ENCODE measurements at regions not wholly inside any gene's neighbourhood (a gene's known extent, or its start where the extent isn't known, plus 50 kb on each side); places are given as distances from the start of the nearest gene placed in this dataset.

DNA sequence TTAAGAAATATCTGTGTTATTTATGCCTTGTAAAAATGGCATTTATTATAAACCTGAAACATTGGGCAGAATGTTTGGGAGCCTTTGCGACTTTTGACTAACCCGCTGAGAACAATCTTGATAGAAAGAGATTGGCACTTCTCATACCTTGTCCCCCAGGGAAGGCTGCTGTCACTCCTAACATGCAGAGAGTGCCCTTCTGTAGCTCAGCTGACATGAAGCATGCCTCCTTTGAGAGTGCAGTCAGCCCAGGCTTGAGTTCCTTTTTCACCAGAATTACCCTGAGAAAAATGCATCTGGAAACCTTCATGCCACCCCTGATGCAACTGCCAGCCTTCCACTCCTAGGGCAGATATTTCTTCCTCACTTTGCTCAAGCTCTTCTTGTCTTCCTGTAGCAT, 569.2 kb upstream of the ARPP21 start:
- Histone ChIP-seq H3K4me3 (ENCODE audit: low read depth, low read length) (no peak overlapping the region), H3K9me3 (ENCODE audit: control insufficient read depth in 2 of 2, low read length in 2 of 2) (no peaks in the 10 kb centered on the region), H3K27ac (ENCODE audit: insufficient read depth, low read length, poor library complexity, severe bottlenecking) (no peak overlapping the region), H3K27me3 (ENCODE audit: control insufficient read depth, insufficient read depth, low read length) (no peaks in the 10 kb centered on the region), H3K4me1 (ENCODE audit: control insufficient read depth, insufficient read depth, low read length, poor library complexity, severe bottlenecking) (no peaks in the 10 kb centered on the region), H3K36me3 (ENCODE audit: control insufficient read depth, insufficient read depth, low read length) (no peaks in the 10 kb centered on the region)
- no peak overlapping the region for H3K27ac Mint-ChIP-seq
- peaks cover 0 to 9% (median 4%) of the 10 kb centered on the region in 7 donors for H3K9me3 Mint-ChIP-seq
- no peaks in the 10 kb centered on the region for H3K36me3 Mint-ChIP-seq
- H3K27me3 Mint-ChIP-seq = no peaks in the 10 kb centered on the region
- no peak for ATAC-seq (ENCODE audit: low read depth in 2 of 2)
- DNase-seq = no peak
- no peak overlapping the region for H3K4me3 Mint-ChIP-seq
- H3K4me1 Mint-ChIP-seq = no peaks in the 10 kb centered on the region

DNA sequence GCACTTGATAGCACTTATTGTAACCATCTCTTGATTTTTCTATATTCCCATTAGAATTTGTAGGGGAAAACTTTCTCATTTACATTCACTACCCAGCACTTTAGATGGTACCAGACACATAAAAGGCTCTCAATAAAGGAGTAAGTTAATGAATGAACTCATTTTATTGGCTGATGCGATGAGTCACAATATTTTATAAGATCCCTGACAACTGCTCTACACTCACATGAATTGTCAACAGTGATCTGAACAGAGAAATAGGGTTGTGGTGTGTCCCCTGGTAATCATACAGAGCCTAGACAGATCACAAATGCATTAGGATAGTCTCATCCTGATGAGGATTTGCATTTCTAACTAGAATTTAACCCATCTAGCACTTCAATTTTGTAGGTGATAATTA, 567.6 kb upstream of the ARPP21 start:
- DNase-seq (no peak), ATAC-seq (ENCODE audit: low read depth in 2 of 2) (no peak)
- Mint-ChIP-seq H3K9me3 (peaks cover 0 to 9% (median 3%) of the 10 kb centered on the region in 7 donors), H3K27ac (no peak overlapping the region), H3K36me3 (no peaks in the 10 kb centered on the region), H3K4me1 (no peaks in the 10 kb centered on the region), H3K27me3 (no peaks in the 10 kb centered on the region), H3K4me3 (no peak overlapping the region)
- Histone ChIP-seq H3K27me3 (ENCODE audit: control insufficient read depth, insufficient read depth, low read length) (no peaks in the 10 kb centered on the region), H3K4me1 (ENCODE audit: control insufficient read depth, insufficient read depth, low read length, poor library complexity, severe bottlenecking) (no peaks in the 10 kb centered on the region), H3K27ac (ENCODE audit: insufficient read depth, low read length, poor library complexity, severe bottlenecking) (no peak overlapping the region), H3K36me3 (ENCODE audit: control insufficient read depth, insufficient read depth, low read length) (no peaks in the 10 kb centered on the region), H3K9me3 (ENCODE audit: control insufficient read depth in 2 of 2, low read length in 2 of 2) (no peaks in the 10 kb centered on the region), H3K4me3 (ENCODE audit: low read depth, low read length) (no peak overlapping the region)

DNA sequence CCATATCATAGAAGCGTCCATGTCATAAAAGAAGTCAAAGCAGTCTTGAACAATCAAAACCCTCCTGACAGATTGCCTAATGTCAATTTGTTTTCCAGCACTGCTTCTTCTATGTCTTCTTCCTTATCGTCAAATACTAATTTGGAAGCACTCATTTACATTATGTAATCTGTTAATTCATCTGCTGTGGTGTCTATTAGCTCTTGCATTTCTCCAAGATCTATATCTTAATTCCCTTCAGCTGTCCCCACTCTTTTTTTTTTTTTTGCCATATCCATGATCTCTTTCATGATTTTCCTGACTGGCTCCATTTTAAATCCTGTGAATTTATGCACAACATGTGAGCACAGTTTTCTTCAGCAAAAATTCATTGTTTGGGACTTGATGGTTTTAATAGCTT, 560.5 kb upstream of the ARPP21 start:
- Histone ChIP-seq H3K27me3 (ENCODE audit: control insufficient read depth, insufficient read depth, low read length) (no peaks in the 10 kb centered on the region), H3K9me3 (ENCODE audit: control insufficient read depth in 2 of 2, low read length in 2 of 2) (no peaks in the 10 kb centered on the region), H3K4me3 (ENCODE audit: low read depth, low read length) (no peak overlapping the region), H3K36me3 (ENCODE audit: control insufficient read depth, insufficient read depth, low read length) (no peaks in the 10 kb centered on the region), H3K27ac (ENCODE audit: insufficient read depth, low read length, poor library complexity, severe bottlenecking) (no peak overlapping the region), H3K4me1 (ENCODE audit: control insufficient read depth, insufficient read depth, low read length, poor library complexity, severe bottlenecking) (no peaks in the 10 kb centered on the region)
- Mint-ChIP-seq H3K4me1 (no peaks in the 10 kb centered on the region), H3K4me3 (no peak overlapping the region), H3K9me3 (peaks cover 0 to 10% (median 2%) of the 10 kb centered on the region in 7 donors), H3K36me3 (no peaks in the 10 kb centered on the region), H3K27me3 (no peaks in the 10 kb centered on the region), H3K27ac (no peak overlapping the region)
- no peak for ATAC-seq (ENCODE audit: low read depth in 2 of 2)
- DNase-seq = no peak

DNA sequence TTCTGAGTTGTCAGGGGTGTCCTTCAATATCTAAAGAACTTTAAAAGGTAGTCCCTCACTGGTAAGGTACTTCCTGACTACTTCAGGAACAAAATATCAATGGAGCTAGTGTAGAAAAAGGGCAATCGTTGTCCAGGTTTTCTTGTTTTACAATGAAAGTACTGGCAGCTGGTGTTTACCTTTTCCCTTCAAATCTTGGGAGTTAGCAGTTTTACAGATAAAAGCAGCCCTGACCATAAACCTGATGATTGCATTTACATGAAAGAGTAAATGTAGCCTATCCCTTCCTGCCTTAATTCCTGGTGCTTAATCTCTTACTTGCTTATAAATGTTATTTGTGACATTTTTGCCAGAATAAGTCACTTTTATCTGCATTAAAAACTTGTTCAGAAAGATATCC, 559.9 kb upstream of the ARPP21 start:
- H3K4me1 Mint-ChIP-seq = no peaks in the 10 kb centered on the region
- Histone ChIP-seq H3K4me1 (ENCODE audit: control insufficient read depth, insufficient read depth, low read length, poor library complexity, severe bottlenecking) (no peaks in the 10 kb centered on the region), H3K27ac (ENCODE audit: insufficient read depth, low read length, poor library complexity, severe bottlenecking) (no peak overlapping the region), H3K27me3 (ENCODE audit: control insufficient read depth, insufficient read depth, low read length) (no peaks in the 10 kb centered on the region), H3K9me3 (ENCODE audit: control insufficient read depth in 2 of 2, low read length in 2 of 2) (no peaks in the 10 kb centered on the region), H3K36me3 (ENCODE audit: control insufficient read depth, insufficient read depth, low read length) (no peaks in the 10 kb centered on the region), H3K4me3 (ENCODE audit: low read depth, low read length) (no peak overlapping the region)
- H3K9me3 Mint-ChIP-seq = peaks cover 0 to 10% (median 2%) of the 10 kb centered on the region in 7 donors
- H3K27ac Mint-ChIP-seq = no peak overlapping the region
- no peak overlapping the region for H3K4me3 Mint-ChIP-seq
- DNase-seq (no peak), ATAC-seq (ENCODE audit: low read depth in 2 of 2) (no peak)
- no peaks in the 10 kb centered on the region for H3K27me3 Mint-ChIP-seq
- no peaks in the 10 kb centered on the region for H3K36me3 Mint-ChIP-seq

DNA sequence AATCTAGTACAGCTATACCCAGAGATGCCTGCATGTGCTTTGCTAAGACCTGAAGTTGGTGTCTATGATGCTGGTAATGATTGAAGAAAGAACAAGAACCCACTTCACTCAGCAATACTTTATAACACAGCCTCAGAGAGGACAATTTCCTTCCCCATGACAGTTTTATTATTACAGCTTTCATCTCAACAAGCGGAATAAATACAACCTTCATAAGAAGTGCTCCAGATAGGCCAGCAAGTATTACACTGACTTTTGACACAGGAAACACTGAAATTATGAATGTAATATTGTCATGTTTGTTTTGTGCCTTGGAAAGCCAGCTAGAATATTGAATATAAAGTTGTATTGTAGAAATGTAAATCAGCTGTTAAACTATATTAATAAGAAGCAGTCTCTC, 557.4 kb upstream of the ARPP21 start:
- H3K9me3 Mint-ChIP-seq = peaks cover 0 to 19% (median 4%) of the 10 kb centered on the region in 7 donors
- no peaks in the 10 kb centered on the region for H3K4me1 ChIP-seq (ENCODE audit: control insufficient read depth, insufficient read depth, low read length, poor library complexity, severe bottlenecking)
- H3K27ac Mint-ChIP-seq = no peak overlapping the region
- H3K4me3 Mint-ChIP-seq = no peak overlapping the region
- H3K36me3 ChIP-seq (ENCODE audit: control insufficient read depth, insufficient read depth, low read length) = no peaks in the 10 kb centered on the region
- no peaks in the 10 kb centered on the region for H3K9me3 ChIP-seq (ENCODE audit: control insufficient read depth in 2 of 2, low read length in 2 of 2)
- no peak for DNase-seq
- H3K27me3 ChIP-seq (ENCODE audit: control insufficient read depth, insufficient read depth, low read length) = no peaks in the 10 kb centered on the region
- H3K27me3 Mint-ChIP-seq = no peaks in the 10 kb centered on the region
- H3K4me3 ChIP-seq (ENCODE audit: low read depth, low read length) = no peak overlapping the region
- no peaks in the 10 kb centered on the region for H3K36me3 Mint-ChIP-seq
- H3K4me1 Mint-ChIP-seq = no peaks in the 10 kb centered on the region
- no peak for ATAC-seq (ENCODE audit: low read depth in 2 of 2)
- H3K27ac ChIP-seq (ENCODE audit: insufficient read depth, low read length, poor library complexity, severe bottlenecking) = no peak overlapping the region

DNA sequence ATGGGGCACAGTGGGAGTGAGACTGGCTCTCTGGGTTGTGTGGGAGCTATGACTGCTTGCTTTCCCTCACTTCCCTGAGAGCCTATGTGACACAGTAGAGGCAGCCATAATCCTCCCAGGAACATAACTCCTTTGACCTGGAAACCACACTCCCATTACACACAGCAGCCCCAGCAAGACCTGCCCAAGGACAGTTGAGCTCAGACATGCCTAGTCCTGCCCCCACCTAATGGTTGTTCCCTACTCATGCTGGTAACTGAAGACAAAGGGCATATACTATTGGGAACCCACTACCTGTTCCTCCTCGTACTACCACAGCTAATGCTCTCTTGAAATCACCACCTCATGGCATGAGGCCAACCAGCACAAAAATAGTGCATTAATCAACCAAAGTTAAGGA, 550.4 kb upstream of the ARPP21 start:
- no peaks in the 10 kb centered on the region for H3K4me1 Mint-ChIP-seq
- no peak overlapping the region for H3K27ac Mint-ChIP-seq
- no peak overlapping the region for H3K4me3 Mint-ChIP-seq
- Histone ChIP-seq H3K27me3 (ENCODE audit: control insufficient read depth, insufficient read depth, low read length) (no peaks in the 10 kb centered on the region), H3K36me3 (ENCODE audit: control insufficient read depth, insufficient read depth, low read length) (no peaks in the 10 kb centered on the region), H3K4me1 (ENCODE audit: control insufficient read depth, insufficient read depth, low read length, poor library complexity, severe bottlenecking) (no peaks in the 10 kb centered on the region), H3K9me3 (ENCODE audit: control insufficient read depth in 2 of 2, low read length in 2 of 2) (peaks cover 3 to 12% of the 10 kb centered on the region in 2 experiments), H3K4me3 (ENCODE audit: low read depth, low read length) (no peak overlapping the region), H3K27ac (ENCODE audit: insufficient read depth, low read length, poor library complexity, severe bottlenecking) (no peak overlapping the region)
- H3K9me3 Mint-ChIP-seq = peaks cover 2 to 35% (median 6%) of the 10 kb centered on the region in 7 donors
- DNase-seq (no peak), ATAC-seq (ENCODE audit: low read depth in 2 of 2) (no peak)
- no peaks in the 10 kb centered on the region for H3K27me3 Mint-ChIP-seq
- H3K36me3 Mint-ChIP-seq = no peaks in the 10 kb centered on the region

DNA sequence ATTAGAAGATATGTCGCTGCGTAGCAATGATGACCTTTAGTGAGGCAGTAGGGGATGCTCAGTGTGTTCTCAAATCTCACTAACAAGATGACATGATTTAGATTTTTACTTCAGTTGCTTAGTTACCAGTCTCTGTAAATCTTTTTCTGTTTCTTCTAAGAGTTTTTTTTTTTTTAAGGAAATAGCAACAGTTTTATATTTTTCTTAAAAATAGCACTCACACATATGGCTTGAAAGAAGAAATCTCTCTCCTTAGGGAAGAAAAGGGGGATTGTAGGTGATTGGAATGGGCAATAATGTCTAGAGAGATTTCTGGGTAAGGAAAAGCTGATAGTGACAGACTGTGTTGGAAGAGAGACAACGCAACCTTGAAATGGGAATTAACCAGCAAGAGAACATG, 524.6 kb upstream of the ARPP21 start:
- Histone ChIP-seq H3K27me3 (ENCODE audit: control insufficient read depth, insufficient read depth, low read length) (no peaks in the 10 kb centered on the region), H3K27ac (ENCODE audit: insufficient read depth, low read length, poor library complexity, severe bottlenecking) (no peak overlapping the region), H3K4me1 (ENCODE audit: control insufficient read depth, insufficient read depth, low read length, poor library complexity, severe bottlenecking) (no peaks in the 10 kb centered on the region), H3K4me3 (ENCODE audit: low read depth, low read length) (no peak overlapping the region), H3K36me3 (ENCODE audit: control insufficient read depth, insufficient read depth, low read length) (no peaks in the 10 kb centered on the region), H3K9me3 (ENCODE audit: control insufficient read depth in 2 of 2, low read length in 2 of 2) (no peaks in the 10 kb centered on the region)
- H3K27ac Mint-ChIP-seq = no peak overlapping the region
- no peaks in the 10 kb centered on the region for H3K27me3 Mint-ChIP-seq
- no peaks in the 10 kb centered on the region for H3K36me3 Mint-ChIP-seq
- no peak overlapping the region for H3K4me3 Mint-ChIP-seq
- no peak for ATAC-seq (ENCODE audit: low read depth in 2 of 2)
- no peaks in the 10 kb centered on the region for H3K4me1 Mint-ChIP-seq
- peaks cover 2 to 31% (median 8%) of the 10 kb centered on the region in 7 donors for H3K9me3 Mint-ChIP-seq
- no peak for DNase-seq

DNA sequence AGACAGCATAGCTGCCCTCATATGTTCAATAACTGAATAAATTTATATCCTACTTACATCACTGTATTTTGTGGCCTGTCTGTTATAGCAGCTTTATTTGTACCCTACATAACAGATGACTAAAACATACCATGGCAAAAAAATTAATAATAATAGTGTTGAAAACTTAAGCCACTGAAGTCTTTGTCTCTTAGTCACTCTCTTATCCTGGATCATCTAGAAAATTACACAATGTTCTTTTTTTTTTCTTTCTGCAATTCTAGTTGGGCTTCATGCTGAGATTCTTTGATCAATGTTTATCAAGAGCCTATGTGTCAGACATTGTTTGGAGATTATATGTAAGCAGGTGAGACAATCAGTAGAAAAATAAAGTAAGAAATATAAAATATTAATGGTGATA, 519.3 kb upstream of the ARPP21 start:
- no peak for DNase-seq
- no peaks in the 10 kb centered on the region for H3K9me3 ChIP-seq (ENCODE audit: control insufficient read depth in 2 of 2, low read length in 2 of 2)
- no peaks in the 10 kb centered on the region for H3K36me3 ChIP-seq (ENCODE audit: control insufficient read depth, insufficient read depth, low read length)
- no peak overlapping the region for H3K4me3 ChIP-seq (ENCODE audit: low read depth, low read length)
- H3K4me1 ChIP-seq (ENCODE audit: control insufficient read depth, insufficient read depth, low read length, poor library complexity, severe bottlenecking) = no peaks in the 10 kb centered on the region
- H3K4me1 Mint-ChIP-seq = no peaks in the 10 kb centered on the region
- no peaks in the 10 kb centered on the region for H3K36me3 Mint-ChIP-seq
- peaks cover 0 to 23% (median 7%) of the 10 kb centered on the region in 7 donors for H3K9me3 Mint-ChIP-seq
- no peak overlapping the region for H3K27ac Mint-ChIP-seq
- ATAC-seq (ENCODE audit: low read depth in 2 of 2) = no peak
- no peaks in the 10 kb centered on the region for H3K27me3 ChIP-seq (ENCODE audit: control insufficient read depth, insufficient read depth, low read length)
- no peak overlapping the region for H3K27ac ChIP-seq (ENCODE audit: insufficient read depth, low read length, poor library complexity, severe bottlenecking)
- H3K4me3 Mint-ChIP-seq = no peak overlapping the region
- no peaks in the 10 kb centered on the region for H3K27me3 Mint-ChIP-seq
